GM21381 (cell line): ENCODE measurements at regions not wholly inside any gene's neighbourhood (a gene's known extent, or its start where the extent isn't known, plus 50 kb on each side); places are given as distances from the start of the nearest gene placed in this dataset.
"Not testable (repeated sequence)": the region's sequence is repeated elsewhere in the genome, so short reads cannot be mapped to it uniquely, and the experiment has no call there.

Experiments used
- ATAC-seq: cut with Tn5 transposase; IDR thresholded peaks from one replicate; pipeline ENCODE4 v1.9.1; 2021; ENCODE audit warnings: mild to moderate bottlenecking, moderate library complexity; ENCODE audit not compliant: unreplicated experiment

DNA sequence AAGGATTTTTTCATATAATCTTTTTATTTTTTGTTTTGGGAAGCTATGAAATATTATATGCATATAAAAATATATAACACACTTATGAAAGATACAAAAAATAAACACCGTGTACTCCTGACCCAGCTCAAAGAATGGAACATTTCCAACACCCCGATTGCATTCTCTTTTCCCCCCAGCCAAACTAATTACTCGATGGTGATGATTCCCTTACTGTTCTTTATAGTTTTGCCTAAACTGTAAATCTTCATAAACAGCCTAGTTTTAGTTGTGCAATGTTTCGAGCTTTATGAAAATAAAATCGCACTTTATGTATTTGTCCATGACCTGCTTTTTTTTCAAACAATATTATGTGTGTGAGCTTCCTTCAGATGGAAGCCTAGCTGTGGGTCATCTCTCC is 352.0 kb upstream of the KAZN start:
- no peak for ATAC-seq

DNA sequence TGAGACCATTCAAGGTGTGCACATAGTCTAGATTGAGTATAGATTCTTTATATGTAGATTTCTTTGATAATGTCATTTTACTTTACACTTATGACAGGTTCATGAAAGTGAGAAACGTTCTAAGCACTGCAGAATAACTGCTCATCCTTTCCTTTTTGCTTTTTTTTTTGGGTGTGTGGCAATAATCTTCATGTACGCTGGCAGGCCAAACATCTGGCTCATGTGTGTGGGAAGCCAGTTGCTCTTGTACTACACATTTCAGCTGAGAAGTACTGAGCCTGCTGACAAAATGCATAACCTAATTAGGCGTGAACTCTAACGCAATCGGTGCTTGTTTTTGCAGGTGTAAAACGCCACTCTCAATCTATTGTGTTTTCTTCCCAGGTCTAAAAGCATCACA is 350.8 kb upstream of the KAZN start:
- ATAC-seq, result no peak

- no peak for ATAC-seq
These were observed 346.6 kb upstream of the KAZN start for GRCh38 chr1:14251871-14252270.

GRCh38 chr1:14253676-14254075 is 344.8 kb upstream of the KAZN start:
- no peak for ATAC-seq

- ATAC-seq, result no peak
These were observed 344.2 kb upstream of the KAZN start for GRCh38 chr1:14254251-14254650.

- no peak for ATAC-seq
These were observed 343.3 kb upstream of the KAZN start for GRCh38 chr1:14255233-14255632.

GRCh38 chr1:14255711-14256110 is 342.8 kb upstream of the KAZN start:
- ATAC-seq, result no peak

- ATAC-seq, result no peak
These were observed 339.2 kb upstream of the KAZN start for GRCh38 chr1:14259191-14259757.

DNA sequence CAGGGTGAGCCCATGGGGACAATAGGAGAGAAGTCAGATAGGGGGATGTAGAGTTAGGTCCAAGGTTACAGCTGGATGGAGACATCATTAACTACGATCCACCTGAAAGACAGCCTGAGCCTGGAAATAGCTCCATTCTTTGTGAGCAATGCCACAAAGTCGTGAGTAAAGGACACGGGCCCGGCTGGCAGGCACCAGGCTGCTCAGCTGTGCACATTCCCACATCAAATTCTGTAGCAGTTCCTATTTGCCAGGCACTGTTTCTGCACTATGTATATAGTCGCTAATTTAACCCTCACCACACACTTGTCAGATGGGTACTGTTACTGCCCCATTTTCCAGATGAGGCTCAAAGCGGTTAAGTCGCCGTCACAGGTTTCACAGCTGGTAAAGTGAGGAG is 338.0 kb upstream of the KAZN start:
- no peak for ATAC-seq

- ATAC-seq, result no peak
These were observed 337.1 kb upstream of the KAZN start for GRCh38 chr1:14261395-14261794.

GRCh38 chr1:14262637-14263036 is 335.8 kb upstream of the KAZN start:
- ATAC-seq, result no peak

- no peak for ATAC-seq
These were observed 335.3 kb upstream of the KAZN start for GRCh38 chr1:14263225-14263624.

DNA sequence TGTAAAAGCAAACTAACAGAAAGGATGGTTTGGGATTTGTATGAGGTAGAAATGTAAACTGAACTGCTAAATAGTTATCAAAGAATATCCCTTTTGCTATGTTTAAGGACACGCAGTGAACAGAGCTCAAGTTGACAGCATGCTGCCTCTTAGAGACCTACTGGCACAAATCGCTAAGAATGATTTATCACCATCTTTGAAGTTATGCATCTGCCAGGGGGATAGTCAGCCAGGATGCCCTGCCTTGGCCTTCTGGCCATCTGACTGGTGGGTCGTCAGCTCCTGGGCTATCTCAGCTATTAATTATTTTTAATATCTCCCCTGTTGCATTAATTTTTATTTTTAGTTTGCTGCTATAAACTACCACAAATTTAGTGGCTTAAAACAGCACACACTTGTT is 334.8 kb upstream of the KAZN start:
- no peak for ATAC-seq

GRCh38 chr1:14265495-14265894 is 333.0 kb upstream of the KAZN start:
- no peak for ATAC-seq

DNA sequence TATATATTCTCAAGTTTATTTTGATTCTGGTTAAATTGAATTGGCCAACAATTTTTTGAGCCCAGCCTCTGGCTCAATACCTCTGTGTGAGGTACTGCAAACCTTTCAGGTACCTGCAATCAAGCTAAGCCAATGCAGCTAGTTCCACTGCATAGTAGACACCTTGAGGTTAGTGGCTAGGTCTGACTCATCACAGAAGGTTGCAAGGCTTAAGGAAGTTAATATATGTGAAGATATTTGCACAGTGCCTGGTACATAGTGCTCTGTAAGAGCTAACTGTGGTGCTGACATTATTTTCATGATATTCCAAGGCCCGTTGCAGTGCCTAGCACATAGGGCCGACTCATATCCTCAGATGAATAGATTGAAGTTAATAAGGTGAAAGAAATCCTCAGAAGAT is 330.5 kb upstream of the KAZN start:
- no peak for ATAC-seq

DNA sequence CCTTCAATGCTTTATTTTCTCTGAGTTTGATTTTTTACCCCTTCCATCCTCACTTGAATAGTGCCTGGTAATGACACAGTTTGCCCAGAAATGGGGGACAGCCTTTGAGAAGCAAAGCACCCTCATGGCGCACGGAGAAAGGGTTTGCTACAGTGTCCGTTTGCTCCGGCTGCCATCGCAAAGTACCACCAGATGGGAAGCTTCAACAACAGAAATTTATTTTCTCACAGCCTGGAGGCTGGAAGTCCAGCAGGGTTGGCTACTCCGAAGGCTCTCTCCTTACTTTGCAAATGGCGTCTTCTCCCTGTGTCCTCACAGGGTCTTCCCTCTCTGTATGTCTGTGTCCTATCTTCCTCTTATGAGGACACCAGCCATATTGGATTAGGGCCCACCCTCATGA is 327.7 kb upstream of the KAZN start:
- no peak for ATAC-seq

- no peak for ATAC-seq
These were observed 324.7 kb upstream of the KAZN start for GRCh38 chr1:14273811-14274210.

DNA sequence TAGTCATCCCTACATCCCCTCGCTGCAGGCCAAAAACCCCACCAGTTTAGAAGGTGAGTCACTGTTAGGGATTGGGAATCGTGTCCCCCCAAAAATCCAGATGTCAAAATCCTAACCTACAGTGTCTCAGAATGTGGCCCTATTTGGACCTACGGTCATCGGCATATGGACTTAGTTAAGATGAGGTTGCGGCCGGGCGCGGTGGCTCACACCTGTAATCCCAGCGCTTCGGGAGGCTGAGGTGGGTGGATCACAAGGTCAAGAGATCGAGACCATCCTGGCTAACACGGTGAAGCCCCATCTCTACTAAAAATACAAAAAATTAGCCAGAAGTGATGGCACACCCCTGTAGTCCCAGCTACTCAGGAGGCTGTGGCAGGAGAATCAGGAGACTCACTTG is 318.6 kb upstream of the KAZN start:
- not testable (repeated sequence) for ATAC-seq

GRCh38 chr1:14280909-14281308 is 317.6 kb upstream of the KAZN start:
- ATAC-seq, result no peak

GRCh38 chr1:14281412-14281811 is 317.1 kb upstream of the KAZN start:
- ATAC-seq, result no peak

GRCh38 chr1:14282707-14283106 is 315.8 kb upstream of the KAZN start:
- no peak for ATAC-seq

GRCh38 chr1:14285238-14285637 is 313.2 kb upstream of the KAZN start:
- no peak for ATAC-seq

GRCh38 chr1:14291182-14291581 is 307.3 kb upstream of the KAZN start:
- not testable (repeated sequence) for ATAC-seq

DNA sequence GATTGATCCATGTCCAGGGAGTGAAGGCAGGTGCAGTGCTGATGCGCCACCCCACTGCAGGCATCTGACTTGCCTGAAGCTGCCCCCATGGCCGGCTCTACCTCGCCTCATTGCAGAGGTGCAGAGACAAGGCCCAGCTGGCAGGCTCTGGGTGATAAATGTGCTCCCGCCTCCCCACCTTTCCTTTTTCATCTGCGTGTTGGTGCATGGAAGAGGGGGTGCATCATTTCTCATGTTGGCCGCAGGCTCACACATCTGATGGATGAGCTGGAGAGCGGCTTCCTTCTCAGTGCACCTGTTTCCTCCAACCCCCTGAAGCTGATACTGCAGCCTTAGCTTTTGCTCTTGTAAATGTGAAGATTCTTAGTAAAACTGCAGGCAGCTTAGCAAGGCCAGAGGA is 306.0 kb upstream of the KAZN start:
- no peak for ATAC-seq
